Activated CD8-positive, alpha-beta T cell treated with anti-CD3 and anti-CD28 coated beads for 36 hours (primary cell): ENCODE measurements at regions not wholly inside any gene's neighbourhood (a gene's known extent, or its start where the extent isn't known, plus 50 kb on each side); places are given as distances from the start of the nearest gene placed in this dataset.

Experiments
- ATAC-seq: fragments of 200-7000 bp; cut with Tn5 transposase; one replicate; pipeline ENCODE4 v1.10.0; 2021; ENCODE audit warnings: mild to moderate bottlenecking, moderate library complexity
- CTCF ChIA-PET: fragments of 350-600 bp; sonication (Branson Sonifier 250); formaldehyde crosslinking; loops from one replicate; lab custom pipeline; 2021; ENCODE audit warnings: antibody characterized with exemption; lab: Charles Lee
- POLR2A ChIA-PET: fragments of 350-600 bp; sonication (Branson Sonifier 250); formaldehyde crosslinking; loops from one replicate; lab custom pipeline; 2021; ENCODE audit warnings: antibody characterized with exemption; lab: Charles Lee
- DNase-seq: peaks from one replicate; pipeline ENCODE4 v3.0.0-alpha.2; 2020
- H3K27ac Mint-ChIP-seq: one replicate; pipeline ENCODE4 v1.8.0; 2021; ENCODE audit warnings: mild to moderate bottlenecking, mixed read lengths
- H3K27me3 Mint-ChIP-seq: one replicate; pipeline ENCODE4 v1.8.0; 2021; ENCODE audit warnings: mixed read lengths
- H3K36me3 Mint-ChIP-seq: one replicate; pipeline ENCODE4 v1.8.0; 2021; ENCODE audit warnings: low read depth, mixed read lengths
- H3K4me1 Mint-ChIP-seq: one replicate; pipeline ENCODE4 v1.8.0; 2021; ENCODE audit warnings: low read depth, mixed read lengths
- H3K4me3 Mint-ChIP-seq: one replicate; pipeline ENCODE4 v1.8.0; 2021; ENCODE audit warnings: mild to moderate bottlenecking, moderate library complexity, mixed read lengths
- H3K9me3 Mint-ChIP-seq: one replicate; pipeline ENCODE4 v1.8.0; 2021; ENCODE audit warnings: mixed read lengths
- intact Hi-C: fragments of 100-400 bp; cut with micrococcal nuclease; formaldehyde crosslinking; loops from one replicate; pipeline ENCODE4 v1.10.0; 2022
- TF ChIP-seq, protein P1 (sequence below): fragments of 200-600 bp; IDR thresholded peaks from one replicate; pipeline ENCODE4 v1.8.0; 2022; ENCODE audit warnings: antibody characterized with exemption, mild to moderate bottlenecking

DNA sequence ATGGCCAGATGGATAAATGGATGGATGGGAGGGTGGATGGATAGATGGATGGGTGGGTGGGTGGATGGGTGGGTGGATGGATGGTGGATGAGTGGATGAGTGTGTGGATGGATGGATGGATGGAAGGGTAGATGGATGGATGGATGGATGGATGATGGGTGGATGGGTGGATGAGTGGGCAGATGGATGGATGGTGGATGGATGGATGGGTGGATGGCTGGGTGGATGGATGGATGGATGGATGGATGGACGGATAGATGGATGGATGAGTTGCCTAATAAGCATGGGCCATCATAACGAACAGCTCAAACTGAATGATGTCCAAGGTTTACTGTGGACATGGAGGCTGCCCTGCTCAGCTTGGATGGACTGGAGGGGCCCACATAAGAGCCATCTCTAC is 89.8 kb upstream of the SMIM23 start:
- DNase-seq (no peak), ATAC-seq (no peak)
- Mint-ChIP-seq H3K9me3 (no peaks in the 10 kb centered on the region), H3K27me3 (no peaks in the 10 kb centered on the region), H3K36me3 (no peaks in the 10 kb centered on the region), H3K4me1 (no peaks in the 10 kb centered on the region), H3K27ac (no peak overlapping the region), H3K4me3 (no peak overlapping the region)
- POLR2A ChIA-PET: no interaction called here
- TF ChIP-seq, protein P1, sequence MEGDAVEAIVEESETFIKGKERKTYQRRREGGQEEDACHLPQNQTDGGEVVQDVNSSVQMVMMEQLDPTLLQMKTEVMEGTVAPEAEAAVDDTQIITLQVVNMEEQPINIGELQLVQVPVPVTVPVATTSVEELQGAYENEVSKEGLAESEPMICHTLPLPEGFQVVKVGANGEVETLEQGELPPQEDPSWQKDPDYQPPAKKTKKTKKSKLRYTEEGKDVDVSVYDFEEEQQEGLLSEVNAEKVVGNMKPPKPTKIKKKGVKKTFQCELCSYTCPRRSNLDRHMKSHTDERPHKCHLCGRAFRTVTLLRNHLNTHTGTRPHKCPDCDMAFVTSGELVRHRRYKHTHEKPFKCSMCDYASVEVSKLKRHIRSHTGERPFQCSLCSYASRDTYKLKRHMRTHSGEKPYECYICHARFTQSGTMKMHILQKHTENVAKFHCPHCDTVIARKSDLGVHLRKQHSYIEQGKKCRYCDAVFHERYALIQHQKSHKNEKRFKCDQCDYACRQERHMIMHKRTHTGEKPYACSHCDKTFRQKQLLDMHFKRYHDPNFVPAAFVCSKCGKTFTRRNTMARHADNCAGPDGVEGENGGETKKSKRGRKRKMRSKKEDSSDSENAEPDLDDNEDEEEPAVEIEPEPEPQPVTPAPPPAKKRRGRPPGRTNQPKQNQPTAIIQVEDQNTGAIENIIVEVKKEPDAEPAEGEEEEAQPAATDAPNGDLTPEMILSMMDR: no peak
- intact Hi-C loops: no loop called here
- CTCF ChIA-PET: no interaction called here

DNA sequence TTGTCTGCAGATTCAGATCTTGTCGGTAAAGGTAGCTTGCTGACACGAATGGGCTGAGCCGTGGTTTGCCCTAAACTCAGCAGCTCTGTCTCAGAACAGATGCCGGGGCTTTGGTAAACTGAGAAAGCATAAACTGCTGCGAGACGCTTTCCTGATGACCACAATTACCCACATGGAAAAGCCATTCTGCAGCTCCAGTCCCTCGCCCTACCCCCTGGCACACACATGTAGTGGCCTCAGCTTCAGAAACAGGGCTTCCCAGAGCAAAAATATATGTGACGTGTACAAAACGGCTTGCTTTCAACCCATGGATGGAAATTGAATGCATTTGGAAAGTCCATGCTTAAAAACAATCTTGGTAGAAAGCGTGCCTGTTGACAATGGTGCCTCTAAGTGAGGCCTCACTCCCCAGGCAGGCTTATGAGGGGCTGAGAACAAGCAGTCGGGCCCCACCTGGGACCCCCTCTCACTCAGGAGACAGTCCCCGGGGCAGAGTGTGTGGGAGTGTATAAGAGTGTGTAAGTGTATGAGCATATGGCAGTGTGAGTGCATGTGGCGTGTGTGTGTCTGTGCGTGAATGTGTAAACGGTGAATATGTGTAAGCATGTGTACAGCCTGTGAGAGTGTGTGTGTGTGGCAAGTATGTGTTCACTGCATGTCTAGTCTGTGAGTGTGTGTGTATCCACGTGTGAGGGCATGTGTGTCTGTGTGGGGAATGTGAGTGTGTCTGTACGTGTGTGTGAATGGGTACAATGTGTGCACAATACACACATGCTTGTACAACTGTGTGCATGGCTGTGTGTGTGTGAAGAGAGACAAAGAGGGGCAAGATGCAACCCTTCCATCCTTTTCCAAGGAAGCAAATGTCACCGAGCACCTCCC is 88.2 kb upstream of the SMIM23 start:
- ChIA-PET POLR2A (interaction anchor here (0.6 kb wide), 1 partner anchor 498 kb away, joined by 3 read pairs; no protein-coding TSS in a partner anchor), CTCF (no interaction called here)
- H3K9me3 Mint-ChIP-seq: no peaks in the 10 kb centered on the region

DNA sequence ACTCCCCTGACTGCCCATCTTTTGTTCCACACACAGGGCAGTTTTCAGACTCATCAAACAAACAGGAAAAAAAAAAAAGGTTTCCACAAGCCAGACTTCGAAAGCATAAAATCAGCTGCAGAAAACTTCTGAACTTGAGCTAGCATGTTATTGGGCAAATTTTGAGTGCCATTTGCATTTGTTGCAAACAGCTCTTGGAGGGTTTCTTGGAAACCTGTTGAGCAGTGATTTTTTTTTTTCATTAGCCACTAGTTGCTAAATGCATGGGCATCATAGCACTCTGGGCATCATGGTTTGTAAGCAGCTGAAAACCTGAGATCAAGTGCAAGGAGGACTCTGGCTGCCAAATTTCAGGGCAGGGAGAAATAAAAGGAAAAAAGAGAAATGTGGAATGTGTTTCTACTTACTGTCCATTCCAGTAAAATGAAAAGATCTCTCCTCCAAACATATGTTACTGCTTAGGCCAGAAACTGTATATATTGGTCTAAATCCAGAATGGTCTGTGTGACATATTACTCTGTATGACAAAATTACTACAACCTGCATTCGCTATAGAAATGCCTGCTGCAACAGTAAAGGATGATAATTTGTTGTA is 85.2 kb upstream of the SMIM23 start:
- intact Hi-C loops: no loop called here
- ChIA-PET CTCF (no interaction called here), POLR2A (no interaction called here)
- Mint-ChIP-seq H3K4me1 (no peaks in the 10 kb centered on the region), H3K36me3 (no peaks in the 10 kb centered on the region), H3K27ac (no peak overlapping the region), H3K4me3 (no peak overlapping the region), H3K27me3 (no peaks in the 10 kb centered on the region), H3K9me3 (no peaks in the 10 kb centered on the region)
- DNase-seq (no peak), ATAC-seq (no peak)
- TF ChIP-seq, protein P1: no peak

More for the DNA sequence above, 88.2 kb upstream of the SMIM23 start:
- ATAC-seq (no peak), DNase-seq (no peak)
- no peak overlapping the region for H3K27ac Mint-ChIP-seq
- no peaks in the 10 kb centered on the region for H3K36me3 Mint-ChIP-seq
- TF ChIP-seq, protein P1: no peak
- no peaks in the 10 kb centered on the region for H3K27me3 Mint-ChIP-seq
- intact Hi-C loops: no loop called here
- H3K4me1 Mint-ChIP-seq: no peaks in the 10 kb centered on the region
- H3K4me3 Mint-ChIP-seq: no peak overlapping the region

DNA sequence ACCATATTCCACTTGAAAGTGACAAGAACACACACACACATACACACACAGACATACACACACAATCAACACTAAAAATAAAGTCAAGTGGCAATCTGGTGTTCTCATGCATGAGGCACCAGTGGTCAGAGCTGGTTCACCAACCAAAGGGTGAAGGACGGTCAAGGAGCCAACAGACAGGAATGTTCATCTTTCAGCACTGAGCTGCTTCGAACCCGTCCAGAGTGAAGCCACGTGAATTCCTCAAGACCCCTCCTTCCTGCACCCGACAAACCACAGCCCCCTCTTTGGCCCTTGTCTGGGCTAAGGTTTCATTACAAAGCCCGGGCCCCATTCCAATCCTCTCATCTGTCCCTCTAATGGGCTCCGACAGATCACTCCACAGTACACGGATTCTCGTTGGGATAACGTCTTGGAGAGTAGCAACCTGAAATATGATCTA is 84.5 kb upstream of the SMIM23 start:
- intact Hi-C loops: no loop called here
- TF ChIP-seq, protein P1: no peak
- DNase-seq (no peak), ATAC-seq (no peak)
- no peak overlapping the region for H3K27ac Mint-ChIP-seq
- POLR2A ChIA-PET: no interaction called here
- CTCF ChIA-PET: no interaction called here
- H3K4me3 Mint-ChIP-seq: no peak overlapping the region
- no peaks in the 10 kb centered on the region for H3K9me3 Mint-ChIP-seq
- H3K36me3 Mint-ChIP-seq: no peaks in the 10 kb centered on the region
- no peaks in the 10 kb centered on the region for H3K27me3 Mint-ChIP-seq
- no peaks in the 10 kb centered on the region for H3K4me1 Mint-ChIP-seq

DNA sequence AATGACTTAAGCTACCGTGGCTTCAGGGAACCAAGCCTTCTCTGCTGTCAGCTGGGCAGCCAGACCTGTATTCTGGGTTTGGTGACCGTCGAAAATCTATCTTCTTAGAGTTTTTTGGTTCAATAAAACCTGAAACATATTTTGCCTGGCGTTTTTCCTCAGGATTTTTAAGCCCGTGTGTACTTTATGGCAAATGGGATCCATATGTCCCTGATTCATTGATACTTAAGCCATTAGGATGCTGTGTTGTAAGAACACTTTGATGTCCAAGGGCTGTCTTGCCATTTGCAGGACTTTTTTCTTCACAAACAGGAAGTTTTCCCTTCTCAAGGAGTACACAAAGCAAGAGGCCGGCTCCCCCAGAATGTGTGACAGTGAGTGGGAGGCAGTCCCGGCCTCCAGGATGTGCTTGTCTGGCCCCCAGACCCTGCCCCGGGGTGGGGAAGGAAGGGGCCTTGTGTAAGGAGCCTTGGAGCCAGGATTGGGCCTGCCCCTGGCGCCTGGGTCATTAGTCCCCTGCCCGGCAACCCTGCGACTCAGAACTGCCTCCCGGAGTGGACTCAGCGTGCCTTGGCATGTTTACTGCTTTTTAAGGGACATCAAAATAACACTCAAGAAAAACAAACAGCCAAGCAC is 83.4 kb upstream of the SMIM23 start:
- intact Hi-C loops: no loop called here
- ATAC-seq: no peak
- POLR2A ChIA-PET: no interaction called here
- Mint-ChIP-seq H3K4me3 (no peak overlapping the region), H3K4me1 (no peaks in the 10 kb centered on the region), H3K36me3 (no peaks in the 10 kb centered on the region), H3K27me3 (no peaks in the 10 kb centered on the region), H3K27ac (no peak overlapping the region), H3K9me3 (no peaks in the 10 kb centered on the region)
- no peak for DNase-seq
- TF ChIP-seq, protein P1: no peak
- CTCF ChIA-PET: no interaction called here
